Epithelial cell of proximal tubule (primary cell): ENCODE measurements at regions not wholly inside any gene's neighbourhood (a gene's known extent, or its start where the extent isn't known, plus 50 kb on each side); places are given as distances from the start of the nearest gene placed in this dataset.

Experiments used
- DNase-seq: peaks from one replicate; pipeline ENCODE4 v3.0.0-alpha.2; 2011; ENCODE audit warnings: low read depth
- H3K4me3 ChIP-seq: 2 replicates; pipeline ENCODE4 v1.5.1; 2011; ENCODE audit warnings: low read depth, mild to moderate bottlenecking, low read length
- TF ChIP-seq, protein P1 (sequence below): conservative IDR thresholded peaks from 2 replicates; pipeline ENCODE4 v1.5.1; 2012; ENCODE audit warnings: low read depth, mild to moderate bottlenecking, low read length

DNA sequence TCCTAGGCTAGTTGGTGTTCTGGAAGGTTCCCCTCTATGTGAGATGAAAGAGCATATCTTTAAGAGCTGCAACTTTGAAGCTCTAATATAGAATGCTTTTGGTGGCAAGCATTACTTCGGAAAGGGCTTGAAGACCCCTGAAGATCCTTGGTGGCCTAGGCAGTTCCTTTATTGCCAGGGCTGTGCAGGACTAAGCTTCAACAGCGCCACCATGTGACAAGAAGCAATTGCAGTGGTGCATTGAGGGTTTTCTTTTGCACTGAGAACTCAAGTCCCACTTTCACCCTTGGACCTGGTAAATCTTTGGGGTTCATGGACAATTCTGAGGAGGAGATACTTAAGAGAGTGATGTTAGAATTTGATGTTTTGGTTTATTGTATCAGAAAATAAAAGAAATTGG, 237.4 kb upstream of the GMDS start:
- no peak overlapping the region for H3K4me3 ChIP-seq
- DNase-seq: no peak
- TF ChIP-seq, protein P1, sequence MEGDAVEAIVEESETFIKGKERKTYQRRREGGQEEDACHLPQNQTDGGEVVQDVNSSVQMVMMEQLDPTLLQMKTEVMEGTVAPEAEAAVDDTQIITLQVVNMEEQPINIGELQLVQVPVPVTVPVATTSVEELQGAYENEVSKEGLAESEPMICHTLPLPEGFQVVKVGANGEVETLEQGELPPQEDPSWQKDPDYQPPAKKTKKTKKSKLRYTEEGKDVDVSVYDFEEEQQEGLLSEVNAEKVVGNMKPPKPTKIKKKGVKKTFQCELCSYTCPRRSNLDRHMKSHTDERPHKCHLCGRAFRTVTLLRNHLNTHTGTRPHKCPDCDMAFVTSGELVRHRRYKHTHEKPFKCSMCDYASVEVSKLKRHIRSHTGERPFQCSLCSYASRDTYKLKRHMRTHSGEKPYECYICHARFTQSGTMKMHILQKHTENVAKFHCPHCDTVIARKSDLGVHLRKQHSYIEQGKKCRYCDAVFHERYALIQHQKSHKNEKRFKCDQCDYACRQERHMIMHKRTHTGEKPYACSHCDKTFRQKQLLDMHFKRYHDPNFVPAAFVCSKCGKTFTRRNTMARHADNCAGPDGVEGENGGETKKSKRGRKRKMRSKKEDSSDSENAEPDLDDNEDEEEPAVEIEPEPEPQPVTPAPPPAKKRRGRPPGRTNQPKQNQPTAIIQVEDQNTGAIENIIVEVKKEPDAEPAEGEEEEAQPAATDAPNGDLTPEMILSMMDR: peak; percentile 21

DNA sequence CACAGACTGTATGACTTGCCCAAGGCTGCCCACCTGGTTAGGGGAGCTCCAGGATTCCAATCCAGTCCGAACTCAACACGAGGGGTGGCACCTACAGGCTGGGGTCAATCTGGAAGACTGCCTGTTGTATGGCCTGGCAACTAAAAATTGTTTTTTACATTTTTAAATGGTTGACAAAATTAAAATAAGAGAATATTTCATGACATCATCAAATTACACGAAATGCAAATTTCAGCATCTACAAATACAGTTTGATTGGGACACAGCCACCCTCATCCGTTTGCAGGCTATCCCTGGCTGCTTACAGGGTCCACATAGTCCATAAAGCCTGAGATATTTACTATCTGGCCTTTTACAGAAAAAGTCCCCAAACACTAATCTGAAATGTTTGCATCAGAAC, 235.9 kb upstream of the GMDS start:
- no peak overlapping the region for H3K4me3 ChIP-seq
- TF ChIP-seq, protein P1: no peak

DNA sequence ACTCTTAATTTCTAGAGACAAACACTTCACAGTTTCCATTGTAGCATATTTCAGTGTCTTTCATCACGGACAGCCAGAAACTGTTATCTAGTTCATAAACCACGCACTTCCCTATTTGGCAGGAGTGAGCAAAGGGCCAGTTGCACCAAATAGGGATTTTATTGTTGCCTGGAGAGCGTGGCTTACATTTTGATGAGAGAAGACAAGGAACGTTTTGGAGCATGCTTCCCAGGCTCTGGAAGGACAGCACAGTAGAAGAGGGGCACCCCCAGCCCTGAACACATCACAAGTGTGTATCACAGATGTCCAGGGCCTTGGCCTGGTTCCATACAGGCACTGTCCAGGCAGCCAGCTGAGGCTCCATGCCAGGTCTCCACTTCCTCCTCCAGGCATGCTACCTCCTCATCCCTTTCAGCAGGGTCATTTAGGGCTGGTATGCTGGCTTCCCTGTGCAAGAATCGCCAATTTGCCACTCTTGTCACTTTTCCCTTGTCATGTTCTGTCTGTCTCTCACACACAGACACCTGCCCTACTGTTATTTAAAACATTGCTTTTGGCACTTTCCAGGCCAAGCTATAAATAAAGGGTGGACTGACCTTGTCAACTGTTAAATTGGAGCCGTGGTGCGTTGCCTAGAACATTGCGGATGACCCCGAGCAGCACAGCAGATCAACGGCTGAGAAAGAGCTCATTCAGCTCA, 235.0 kb upstream of the GMDS start:
- TF ChIP-seq, protein P1: no peak
- no peak for DNase-seq
- H3K4me3 ChIP-seq: no peak overlapping the region

More for the DNA sequence above, 235.9 kb upstream of the GMDS start:
- no peak for DNase-seq

DNA sequence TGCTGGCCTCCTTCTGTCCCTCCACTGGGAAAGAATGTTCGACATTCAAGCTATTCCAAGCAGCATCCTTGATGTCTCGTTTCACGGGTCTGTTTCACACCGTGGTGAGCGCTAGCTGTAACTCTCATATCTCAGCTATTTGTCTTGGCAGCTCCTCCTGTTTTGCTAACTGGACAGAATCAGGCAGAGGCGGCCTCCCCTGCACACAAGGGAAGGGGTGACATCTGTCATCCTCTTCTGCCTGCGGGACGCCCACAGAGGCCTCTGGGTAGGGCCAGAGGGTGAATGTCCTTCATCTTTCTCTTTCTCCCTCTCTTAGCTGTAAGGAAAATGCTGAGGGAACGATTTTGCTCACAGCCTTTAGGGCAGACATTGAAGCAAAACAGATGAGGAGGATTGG, 232.8 kb upstream of the GMDS start:
- peak; percentile 29 for DNase-seq
- H3K4me3 ChIP-seq: no peak overlapping the region
- TF ChIP-seq, protein P1: no peak

DNA sequence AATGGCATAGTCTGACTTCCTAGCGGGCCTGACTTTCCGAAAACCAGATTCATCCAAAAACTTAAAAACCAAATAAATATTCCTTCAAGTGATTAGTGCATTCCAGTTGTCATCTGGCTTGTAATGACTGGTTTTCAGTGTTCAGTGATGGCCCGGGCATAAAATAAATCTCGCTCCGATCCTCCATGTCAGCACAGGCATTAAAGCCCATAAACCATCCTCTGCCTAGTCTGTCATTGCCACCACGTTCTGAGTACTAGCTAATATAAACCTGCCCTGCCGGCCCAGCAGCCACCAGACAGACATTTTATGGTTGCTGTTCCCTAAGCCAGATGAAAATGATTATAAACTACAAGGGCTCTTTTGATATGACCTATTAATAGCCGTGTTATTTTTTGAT, 232.3 kb upstream of the GMDS start:
- TF ChIP-seq, protein P1: no peak
- no peak for DNase-seq
- no peak overlapping the region for H3K4me3 ChIP-seq

DNA sequence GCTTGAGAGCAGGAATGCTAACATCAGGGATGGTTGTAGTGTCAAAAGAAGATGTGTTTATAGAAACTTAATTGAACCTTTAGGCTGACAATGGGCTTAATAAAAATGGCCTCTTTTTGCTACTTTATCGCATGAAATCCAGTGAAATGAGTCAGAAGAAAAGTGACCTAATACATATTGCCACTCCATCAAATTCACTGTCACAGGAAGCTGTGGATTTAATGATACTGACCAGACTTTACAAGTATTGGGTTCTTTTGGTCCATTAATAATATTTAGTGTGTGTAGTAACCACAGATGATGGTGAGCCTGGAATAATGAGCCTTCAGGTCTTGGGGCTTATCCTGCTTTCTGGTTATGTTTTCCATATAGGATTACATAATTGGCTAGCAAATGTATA, 231.8 kb upstream of the GMDS start:
- no peak for DNase-seq
- H3K4me3 ChIP-seq: no peak overlapping the region
- TF ChIP-seq, protein P1: no peak

DNA sequence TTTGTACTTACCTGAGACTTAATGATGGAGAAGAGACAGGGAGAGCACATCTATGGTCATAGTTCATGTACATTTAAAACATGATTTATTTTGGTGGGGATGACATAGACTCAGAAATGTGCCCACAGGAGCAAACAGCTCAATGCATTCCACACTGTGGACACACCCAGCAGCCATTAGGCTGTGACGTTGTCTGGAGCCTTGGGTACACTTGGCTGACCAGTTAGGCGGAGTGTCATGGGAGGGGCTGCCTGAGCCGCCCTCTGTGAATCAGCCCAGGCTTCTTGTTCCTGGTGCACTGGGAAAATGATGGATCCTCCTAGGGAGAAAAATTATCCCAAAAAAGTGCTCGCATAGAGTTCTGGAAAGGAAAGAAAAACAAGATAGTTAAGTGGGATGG, 231.0 kb upstream of the GMDS start:
- DNase-seq: peak; percentile 27
- H3K4me3 ChIP-seq: no peak overlapping the region
- TF ChIP-seq, protein P1: no peak
